Esophagus squamous epithelium (tissue), 5 donors: ENCODE measurements at regions not wholly inside any gene's neighbourhood (a gene's known extent, or its start where the extent isn't known, plus 50 kb on each side); places are given as distances from the start of the nearest gene placed in this dataset.

ENCODE experiments used
- DNase-seq: peaks from one replicate; lab custom pipeline; 2025; lab: John Stamatoyannopoulos, UW
- H3K27ac ChIP-seq, 4 donors: fragments of 200-600 bp; sonication (generic); one replicate each; pipeline ENCODE4 v1.5.1; 2016 to 2019; ENCODE audit warnings: mild to moderate bottlenecking in 1 of 4
- H3K27me3 ChIP-seq, 4 donors: fragments of 200-600 bp; sonication (generic); 1 replicate in 3 of 4; 2 replicates in 1 of 4; pipeline versions ENCODE4 v1.5.1 to v1.6.0; 2017 to 2021; ENCODE audit warnings: antibody characterized with exemption in 1 of 4
- H3K36me3 ChIP-seq, 3 donors: fragments of 200-600 bp; sonication (generic); one replicate each; pipeline ENCODE4 v1.5.1; 2016 to 2019
- H3K4me1 ChIP-seq, 3 donors: fragments of 200-600 bp; sonication (generic); one replicate each; pipeline ENCODE4 v1.5.1; 2017 to 2019
- H3K4me3 ChIP-seq, 4 donors: fragments of 200-600 bp; sonication (generic); 1 replicate in 3 of 4; 2 replicates in 1 of 4; pipeline ENCODE4 v1.5.1; 2016 to 2019; ENCODE audit warnings: mild to moderate bottlenecking in 2 of 4, moderate library complexity in 1 of 4
- H3K9me3 ChIP-seq, 3 donors: fragments of 200-600 bp; sonication (generic); one replicate each; pipeline ENCODE4 v1.5.1; 2016 to 2019
- POLR2A ChIP-seq, 4 donors: fragments of 450-650 bp; IDR thresholded peaks; one replicate each; pipeline ENCODE4 v1.6.1; 2017; ENCODE audit warnings: antibody characterized with exemption in 4 of 4, mild to moderate bottlenecking in 4 of 4, moderate library complexity in 3 of 4
- WGBS, 2 donors: methylation state at CpG; one replicate each; pipeline ENCODE4 v1.1.5; 2018; 5-methylcytosine and 5-hydroxymethylcytosine counted together
- intact Hi-C: fragments of 100-400 bp; cut with DNase I; formaldehyde crosslinking; loops from one replicate; pipeline ENCODE4 v1.15.0; 2022
- TF ChIP-seq, protein P1 (sequence below), 6 experiments: fragments of 450-650 bp in 4 of 6; fragments of 200-600 bp in 2 of 6; sonication (generic) in 2 of 6; IDR thresholded peaks; one replicate each; pipeline ENCODE4 v1.5.1; 2016 to 2019; ENCODE audit warnings: antibody characterized with exemption in 6 of 6, mild to moderate bottlenecking in 4 of 6, moderate library complexity in 4 of 6
- donor health status: DM: yes; HTN: yes; CAD: no.

DNA sequence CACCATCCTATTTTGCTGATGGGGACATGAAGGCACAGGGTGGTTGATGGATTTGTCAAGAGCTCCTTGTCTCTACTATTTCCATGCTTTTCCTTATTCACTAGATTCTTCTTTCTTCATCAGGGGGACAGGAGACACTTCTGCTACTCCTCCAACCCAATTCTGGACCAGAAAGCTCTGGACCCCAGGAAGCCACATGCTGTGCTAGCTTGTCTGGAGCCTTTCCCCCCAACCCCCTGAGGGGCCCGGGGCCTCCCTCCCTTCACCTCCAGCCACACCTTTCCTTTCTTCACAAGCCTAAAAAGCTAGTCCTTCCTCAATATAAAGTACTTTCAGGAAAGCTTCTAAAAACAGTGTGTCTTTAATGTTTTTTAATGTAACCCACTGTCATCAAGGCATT is 75.1 kb upstream of the CAPRIN2 start:
- Histone ChIP-seq H3K36me3 (no peaks in the 10 kb centered on the region), H3K9me3 (no peaks in the 10 kb centered on the region), H3K27me3 (peaks cover 0 to 24% (median 0%) of the 10 kb centered on the region in 4 donors), H3K4me1 (no peaks in the 10 kb centered on the region), H3K27ac (no peak overlapping the region), H3K4me3 (no peak overlapping the region)
- intact Hi-C loops: no loop called here
- 69 to 100% methylated on average over 1 of the region's 1 CpG for WGBS, 2 donors
- DNase-seq: no peak
- TF ChIP-seq POLR2A (IDR thresholded peaks at IDR 0.05): no peak
- TF ChIP-seq, protein P1, sequence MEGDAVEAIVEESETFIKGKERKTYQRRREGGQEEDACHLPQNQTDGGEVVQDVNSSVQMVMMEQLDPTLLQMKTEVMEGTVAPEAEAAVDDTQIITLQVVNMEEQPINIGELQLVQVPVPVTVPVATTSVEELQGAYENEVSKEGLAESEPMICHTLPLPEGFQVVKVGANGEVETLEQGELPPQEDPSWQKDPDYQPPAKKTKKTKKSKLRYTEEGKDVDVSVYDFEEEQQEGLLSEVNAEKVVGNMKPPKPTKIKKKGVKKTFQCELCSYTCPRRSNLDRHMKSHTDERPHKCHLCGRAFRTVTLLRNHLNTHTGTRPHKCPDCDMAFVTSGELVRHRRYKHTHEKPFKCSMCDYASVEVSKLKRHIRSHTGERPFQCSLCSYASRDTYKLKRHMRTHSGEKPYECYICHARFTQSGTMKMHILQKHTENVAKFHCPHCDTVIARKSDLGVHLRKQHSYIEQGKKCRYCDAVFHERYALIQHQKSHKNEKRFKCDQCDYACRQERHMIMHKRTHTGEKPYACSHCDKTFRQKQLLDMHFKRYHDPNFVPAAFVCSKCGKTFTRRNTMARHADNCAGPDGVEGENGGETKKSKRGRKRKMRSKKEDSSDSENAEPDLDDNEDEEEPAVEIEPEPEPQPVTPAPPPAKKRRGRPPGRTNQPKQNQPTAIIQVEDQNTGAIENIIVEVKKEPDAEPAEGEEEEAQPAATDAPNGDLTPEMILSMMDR (IDR thresholded peaks at IDR 0.05): no peak

DNA sequence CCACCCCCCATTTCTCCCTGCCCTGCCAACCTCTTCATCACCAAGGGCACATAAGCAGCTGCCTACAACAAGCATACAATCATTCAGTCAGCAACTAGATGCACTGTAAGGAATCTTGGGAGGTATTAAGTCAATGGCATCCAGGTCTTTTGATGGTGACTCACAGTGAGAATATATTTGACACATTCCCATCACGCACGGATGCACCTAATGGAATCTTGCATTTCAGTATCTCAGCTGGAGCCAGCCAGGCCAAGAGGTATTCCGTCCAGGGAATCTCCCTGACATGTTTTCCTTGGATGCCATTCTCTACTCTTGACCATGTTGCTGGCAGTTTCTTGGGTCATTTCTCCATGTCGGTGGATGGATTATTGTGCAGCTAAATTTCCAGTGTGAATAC is 73.9 kb upstream of the CAPRIN2 start:
- 88 to 94% methylated on average over 4 of the region's 4 CpGs for whole genome bisulfite sequencing, 2 donors
- no peak for DNase-seq
- Histone ChIP-seq H3K4me3 (no peak overlapping the region), H3K36me3 (no peaks in the 10 kb centered on the region), H3K4me1 (no peaks in the 10 kb centered on the region), H3K9me3 (no peaks in the 10 kb centered on the region), H3K27me3 (peaks cover 0 to 20% (median 0%) of the 10 kb centered on the region in 4 donors), H3K27ac (no peak overlapping the region)
- TF ChIP-seq, protein P1 (IDR thresholded peaks at IDR 0.05): no peak
- no peak for TF ChIP-seq POLR2A (IDR thresholded peaks at IDR 0.05)
- intact Hi-C loops: no loop called here

DNA sequence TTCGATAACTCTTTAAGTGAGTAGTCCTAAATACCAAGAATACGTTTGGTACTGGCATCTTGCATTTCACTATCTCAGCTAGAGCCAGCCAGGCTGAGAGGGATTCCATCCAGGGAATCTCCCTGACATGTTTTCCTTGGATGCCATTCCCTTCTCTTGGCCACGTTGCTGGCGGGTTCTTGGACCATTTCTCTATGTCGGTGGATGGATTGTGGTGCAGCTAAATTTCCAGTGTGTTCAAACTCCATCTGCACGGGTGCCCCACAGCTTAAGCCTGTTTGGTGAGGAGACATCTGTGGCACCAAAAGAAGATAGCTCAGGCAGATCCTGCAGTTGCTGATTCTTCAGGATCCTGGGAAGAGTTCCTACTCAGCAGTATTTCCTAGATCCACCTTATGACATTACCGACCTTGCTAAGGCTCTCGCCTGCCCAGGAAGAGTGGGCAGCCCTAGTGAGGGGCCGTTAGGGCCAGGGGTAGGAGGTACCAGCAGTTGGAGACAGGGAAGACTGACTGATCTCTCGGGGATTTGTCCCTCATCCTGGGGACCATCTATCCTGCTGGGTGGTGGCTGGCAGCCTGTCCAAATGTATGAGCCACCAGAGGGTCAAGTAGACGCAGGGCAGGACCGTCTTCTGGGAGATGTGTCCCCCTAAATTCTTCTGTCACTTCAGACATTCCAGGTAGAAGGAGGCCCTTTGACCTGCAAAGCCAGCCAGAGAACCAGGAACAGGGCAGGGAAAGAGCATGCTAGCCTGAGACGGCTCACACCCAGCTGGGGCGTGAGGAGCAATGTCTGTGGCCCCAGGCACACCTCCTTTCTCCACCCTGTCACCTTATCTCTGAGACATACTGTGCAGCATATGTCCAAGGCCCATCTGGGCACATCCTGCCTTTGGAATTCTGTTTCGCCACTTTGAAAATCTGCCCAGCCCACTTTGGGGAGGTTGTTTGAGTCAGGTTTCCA is 72.6 kb upstream of the CAPRIN2 start:
- Histone ChIP-seq H3K27me3 (peaks cover 0 to 22% (median 0%) of the 10 kb centered on the region in 4 donors), H3K4me1 (peaks cover 0 to 8% (median 0%) of the 10 kb centered on the region in 3 donors), H3K27ac (no peak overlapping the region), H3K36me3 (no peaks in the 10 kb centered on the region), H3K4me3 (no peak overlapping the region), H3K9me3 (no peaks in the 10 kb centered on the region)
- TF ChIP-seq, protein P1 (IDR thresholded peaks at IDR 0.05): no peak
- TF ChIP-seq POLR2A (IDR thresholded peaks at IDR 0.05): no peak
- 61 to 64% methylated on average over 8 to 10 of the region's 15 CpGs for WGBS, 2 donors
- intact Hi-C loops: no loop called here
- no peak for DNase-seq

DNA sequence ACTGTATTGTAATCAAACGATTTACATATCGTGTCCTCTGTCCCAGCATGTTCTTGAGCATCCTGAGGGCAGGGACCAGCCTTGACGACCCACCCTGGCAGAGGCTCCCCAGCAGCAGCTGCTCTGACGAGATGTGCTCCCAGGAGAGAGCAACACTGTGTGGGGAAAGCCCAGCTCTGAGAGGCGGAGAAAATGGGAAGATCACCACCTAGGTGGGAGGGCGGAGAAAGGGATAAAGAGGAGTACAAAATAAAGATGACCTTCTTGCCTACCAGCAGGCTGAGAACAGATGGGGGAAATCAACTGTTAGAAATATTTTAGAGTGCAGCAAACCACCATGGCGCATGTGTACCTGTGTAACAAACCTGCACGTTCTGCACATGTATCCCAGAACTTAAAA is 71.5 kb upstream of the CAPRIN2 start:
- H3K27ac ChIP-seq: no peak overlapping the region
- intact Hi-C loops: no loop called here
- 72 to 83% methylated on average over 5 to 8 of the region's 8 CpGs for WGBS, 2 donors
- H3K9me3 ChIP-seq: no peaks in the 10 kb centered on the region
- TF ChIP-seq POLR2A (IDR thresholded peaks at IDR 0.05): no peak
- TF ChIP-seq, protein P1 (IDR thresholded peaks at IDR 0.05): no peak
- no peaks in the 10 kb centered on the region for H3K36me3 ChIP-seq
- H3K4me1 ChIP-seq: peaks cover 0 to 15% (median 0%) of the 10 kb centered on the region in 3 donors
- H3K4me3 ChIP-seq: no peak overlapping the region
- DNase-seq: no peak
- peaks cover 0 to 24% (median 0%) of the 10 kb centered on the region in 4 donors for H3K27me3 ChIP-seq

DNA sequence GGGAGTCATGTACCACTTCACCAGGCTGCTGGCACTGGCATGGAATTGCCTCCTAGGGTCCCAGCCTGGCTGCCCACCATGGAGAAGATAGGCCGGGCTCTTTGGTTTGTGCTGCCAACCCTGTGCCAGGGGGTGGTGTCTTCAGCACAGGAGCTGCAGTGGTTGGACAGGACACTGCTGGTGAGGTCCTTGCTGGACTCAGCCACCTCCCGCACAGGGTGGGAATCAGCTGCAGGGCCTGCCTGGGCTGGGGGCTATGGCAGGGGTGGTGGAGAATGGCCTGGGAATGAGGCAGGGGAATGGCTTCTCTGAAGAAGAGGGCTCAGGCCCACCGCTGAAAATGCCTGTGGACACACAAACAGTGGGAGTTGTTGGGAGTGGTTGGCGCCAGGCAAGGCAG is 70.6 kb upstream of the CAPRIN2 start:
- H3K27me3 ChIP-seq: peaks cover 0 to 24% (median 0%) of the 10 kb centered on the region in 4 donors
- H3K36me3 ChIP-seq: no peaks in the 10 kb centered on the region
- intact Hi-C loops: no loop called here
- no peak overlapping the region for H3K4me3 ChIP-seq
- no peak for TF ChIP-seq POLR2A (IDR thresholded peaks at IDR 0.05)
- TF ChIP-seq, protein P1 (IDR thresholded peaks at IDR 0.05): no peak
- 63 to 100% methylated on average over 1 of the region's 4 CpGs for WGBS, 2 donors
- no peaks in the 10 kb centered on the region for H3K9me3 ChIP-seq
- DNase-seq: no peak
- H3K4me1 ChIP-seq: peaks cover 0 to 15% (median 0%) of the 10 kb centered on the region in 3 donors
- no peak overlapping the region for H3K27ac ChIP-seq
